ENCODE measurements at regions not wholly inside any gene's neighbourhood (a gene's known extent, or its start where the extent isn't known, plus 50 kb on each side); places are given as distances from the start of the nearest gene placed in this dataset.

DNA sequence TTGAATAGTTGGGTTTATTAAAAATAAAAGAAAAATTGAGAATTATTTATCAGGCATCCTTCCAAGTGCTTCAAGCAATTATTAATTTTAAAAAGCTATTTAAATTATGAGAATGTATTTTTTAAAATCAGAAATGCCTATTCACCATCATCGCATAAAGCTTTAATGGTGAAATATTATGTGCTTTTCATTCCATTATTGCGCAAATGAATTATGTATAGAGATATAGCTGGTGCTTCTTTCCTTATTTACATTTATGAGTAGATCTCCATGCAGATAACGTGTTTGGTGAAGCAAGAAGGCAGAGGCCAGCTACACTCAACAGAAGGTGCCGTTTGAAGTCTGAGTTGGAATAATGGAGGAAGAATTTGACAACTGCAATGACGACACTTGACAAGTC is 549.1 kb upstream of the DPP6 start:
- no peak for DNase-seq (ENCODE audit: low spot score)
- TF ChIP-seq, protein P1, sequence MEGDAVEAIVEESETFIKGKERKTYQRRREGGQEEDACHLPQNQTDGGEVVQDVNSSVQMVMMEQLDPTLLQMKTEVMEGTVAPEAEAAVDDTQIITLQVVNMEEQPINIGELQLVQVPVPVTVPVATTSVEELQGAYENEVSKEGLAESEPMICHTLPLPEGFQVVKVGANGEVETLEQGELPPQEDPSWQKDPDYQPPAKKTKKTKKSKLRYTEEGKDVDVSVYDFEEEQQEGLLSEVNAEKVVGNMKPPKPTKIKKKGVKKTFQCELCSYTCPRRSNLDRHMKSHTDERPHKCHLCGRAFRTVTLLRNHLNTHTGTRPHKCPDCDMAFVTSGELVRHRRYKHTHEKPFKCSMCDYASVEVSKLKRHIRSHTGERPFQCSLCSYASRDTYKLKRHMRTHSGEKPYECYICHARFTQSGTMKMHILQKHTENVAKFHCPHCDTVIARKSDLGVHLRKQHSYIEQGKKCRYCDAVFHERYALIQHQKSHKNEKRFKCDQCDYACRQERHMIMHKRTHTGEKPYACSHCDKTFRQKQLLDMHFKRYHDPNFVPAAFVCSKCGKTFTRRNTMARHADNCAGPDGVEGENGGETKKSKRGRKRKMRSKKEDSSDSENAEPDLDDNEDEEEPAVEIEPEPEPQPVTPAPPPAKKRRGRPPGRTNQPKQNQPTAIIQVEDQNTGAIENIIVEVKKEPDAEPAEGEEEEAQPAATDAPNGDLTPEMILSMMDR (IDR thresholded peaks at IDR 0.05; ENCODE audit: borderline replicate concordance, control extremely low read depth, extremely low read depth, insufficient read depth, missing control alignments) = no peak
- in situ Hi-C loops (cut with MboI; ENCODE audit: low sequenced_read_pairs, unreplicated experiment) = no loop called here

GRCh38 chr7:153504288-153505075 is 547.7 kb upstream of the DPP6 start:
- in situ Hi-C loops (cut with MboI; ENCODE audit: low sequenced_read_pairs, unreplicated experiment) = no loop called here
- TF ChIP-seq, protein P1 (IDR thresholded peaks at IDR 0.05; ENCODE audit: borderline replicate concordance, control extremely low read depth, extremely low read depth, insufficient read depth, missing control alignments) = no peak
- no peak for DNase-seq (ENCODE audit: low spot score)

DNA sequence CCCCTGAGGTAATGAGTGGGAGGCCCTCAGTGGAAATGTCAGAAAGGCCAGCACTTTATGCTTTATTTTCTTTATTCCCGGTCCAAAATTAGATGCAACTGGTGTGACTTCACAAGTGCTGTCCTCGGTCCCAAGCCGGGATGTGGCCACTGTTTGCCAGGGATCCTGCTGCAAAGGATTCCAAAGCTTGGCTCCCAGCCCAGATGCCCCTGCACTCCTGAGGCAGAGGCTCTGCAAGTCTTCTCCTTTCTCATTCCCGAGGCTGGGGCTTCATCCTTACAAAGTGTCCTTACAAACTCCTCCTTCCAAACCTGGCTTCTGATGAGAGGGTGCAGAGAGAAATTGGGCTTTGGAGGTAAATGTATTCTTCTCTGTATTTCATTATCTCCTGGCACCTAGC is 544.3 kb upstream of the DPP6 start:
- TF ChIP-seq, protein P1 (IDR thresholded peaks at IDR 0.05; ENCODE audit: borderline replicate concordance, control extremely low read depth, extremely low read depth, insufficient read depth, missing control alignments) = no peak
- no peak for DNase-seq (ENCODE audit: low spot score)
- in situ Hi-C loops (cut with MboI; ENCODE audit: low sequenced_read_pairs, unreplicated experiment) = no loop called here

DNA sequence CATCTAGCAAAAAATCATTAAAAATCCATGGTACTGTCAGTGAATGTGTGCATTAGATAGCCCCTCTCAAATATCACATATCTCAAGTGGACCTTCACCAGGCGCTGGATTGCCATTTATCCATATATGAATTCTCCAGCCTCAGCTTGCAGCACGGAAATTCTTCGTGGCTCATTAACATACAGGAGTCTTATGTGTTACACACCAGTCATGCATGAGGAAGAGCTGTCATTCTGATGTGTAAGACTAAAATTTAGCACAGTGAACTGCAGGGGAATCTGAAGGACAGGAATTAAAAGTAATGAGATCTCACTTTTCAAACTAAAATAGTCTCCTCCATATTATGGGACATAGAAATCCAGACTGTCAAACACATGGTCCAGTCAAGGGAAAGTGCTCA is 542.4 kb upstream of the DPP6 start:
- no peak for DNase-seq (ENCODE audit: low spot score)
- TF ChIP-seq, protein P1 (IDR thresholded peaks at IDR 0.05; ENCODE audit: borderline replicate concordance, control extremely low read depth, extremely low read depth, insufficient read depth, missing control alignments) = no peak

DNA sequence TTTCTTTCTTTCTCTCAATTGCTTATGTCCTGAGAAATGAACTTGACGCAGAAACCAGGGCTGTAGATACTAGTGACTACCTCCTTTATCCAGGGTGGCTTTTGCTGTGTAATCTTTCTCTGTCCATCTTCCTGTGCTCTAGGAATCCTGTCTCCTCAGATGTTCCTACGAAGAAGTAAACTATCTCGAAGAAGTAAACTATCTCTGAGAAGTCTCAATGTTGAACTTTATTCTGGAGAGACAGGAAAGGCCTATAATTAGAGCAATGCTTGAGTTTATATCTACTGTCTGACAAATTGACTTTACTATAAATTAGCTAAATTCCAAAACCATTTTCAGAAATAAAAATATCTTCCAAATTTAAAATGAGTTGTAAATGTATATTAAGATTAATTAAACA is 541.5 kb upstream of the DPP6 start:
- in situ Hi-C loops (cut with MboI; ENCODE audit: low sequenced_read_pairs, unreplicated experiment) = no loop called here
- TF ChIP-seq, protein P1 (IDR thresholded peaks at IDR 0.05; ENCODE audit: borderline replicate concordance, control extremely low read depth, extremely low read depth, insufficient read depth, missing control alignments) = no peak
- DNase-seq (ENCODE audit: low spot score) = no peak

More for the DNA sequence above, 542.4 kb upstream of the DPP6 start:
- in situ Hi-C loops (cut with MboI; ENCODE audit: low sequenced_read_pairs, unreplicated experiment) = no loop called here

GRCh38 chr7:153514032-153514431 is 538.2 kb upstream of the DPP6 start:
- in situ Hi-C loops (cut with MboI; ENCODE audit: low sequenced_read_pairs, unreplicated experiment) = no loop called here
- TF ChIP-seq, protein P1 (IDR thresholded peaks at IDR 0.05; ENCODE audit: borderline replicate concordance, control extremely low read depth, extremely low read depth, insufficient read depth, missing control alignments) = no peak
- DNase-seq (ENCODE audit: low spot score) = no peak
